H1 (cell line): ENCODE measurements at regions not wholly inside any gene's neighbourhood (a gene's known extent, or its start where the extent isn't known, plus 50 kb on each side); places are given as distances from the start of the nearest gene placed in this dataset.

ENCODE experiments used
- CTCF ChIA-PET: fragments of 300-600 bp; sonication (Branson Sonifier 250); formaldehyde crosslinking; loops from one replicate; lab custom pipeline; 2021; ENCODE audit not compliant: partially characterized antibody; lab: Charles Lee
- POLR2A ChIA-PET: fragments of 300-600 bp; sonication (Branson Sonifier 250); formaldehyde crosslinking; loops from one replicate; lab custom pipeline; 2021; ENCODE audit warnings: inconsistent platforms; ENCODE audit not compliant: partially characterized antibody; lab: Charles Lee
- DNase-seq, 2 experiments: peaks; one replicate each; pipeline versions ENCODE4 v3.0.0 to v3.0.0-alpha.2; 2010 to 2022; ENCODE audit warnings: low spot score in 2 of 2, low read depth in 1 of 2, mixed read lengths in 1 of 2
- FAIRE-seq: peaks from 2 replicates; lab custom pipeline; 2011; peaks lifted over from hg19 to GRCh38; lab: Jason Lieb, UNC
- H2AFZ ChIP-seq: 2 replicates; pipeline ENCODE4 v1.8.1; 2012; ENCODE audit warnings: low read length, inconsistent platforms
- H2AK5ac ChIP-seq: 2 replicates; pipeline ENCODE4 v1.6.1; 2013; ENCODE audit warnings: low read depth, low read length
- H2BK120ac ChIP-seq: replicated peaks from 2 replicates; pipeline ENCODE3; 2013; ENCODE audit warnings: low read depth, low read length, inconsistent platforms
- H2BK12ac ChIP-seq: 2 replicates; pipeline ENCODE4 v1.6.1; 2013; ENCODE audit warnings: low read depth, low read length
- H2BK15ac ChIP-seq: 2 replicates; pipeline ENCODE4 v1.6.1; 2013; ENCODE audit warnings: low read length
- H2BK20ac ChIP-seq: 2 replicates; pipeline ENCODE4 v1.6.1; 2013; ENCODE audit warnings: low read length
- H2BK5ac ChIP-seq: 2 replicates; pipeline ENCODE4 v1.6.1; 2013; ENCODE audit warnings: low read depth, low read length
- H3K14ac ChIP-seq: 2 replicates; pipeline ENCODE4 v1.6.1; 2013; ENCODE audit warnings: inconsistent platforms; ENCODE audit not compliant: insufficient read length
- H3K18ac ChIP-seq: 2 replicates; pipeline ENCODE4 v1.6.1; 2013; ENCODE audit warnings: low read length; ENCODE audit errors: extremely low read depth
- H3K23ac ChIP-seq: 2 replicates; pipeline ENCODE4 v1.6.1; 2013; ENCODE audit warnings: inconsistent platforms; ENCODE audit not compliant: insufficient read length
- H3K23me2 ChIP-seq: 2 replicates; pipeline ENCODE4 v1.6.1; 2013; ENCODE audit warnings: low read depth, low read length
- H3K27ac ChIP-seq: 2 replicates; pipeline ENCODE4 v1.6.1; 2011; ENCODE audit warnings: low read depth, low read length, inconsistent platforms
- H3K27me3 ChIP-seq, 4 experiments: replicated peaks in 1 of 4; 1 replicate in 1 of 4; 2 replicates in 3 of 4; pipeline versions ENCODE4 v1.6.1 to v1.8.1; 2011 to 2013; ENCODE audit warnings: low read length in 3 of 4, mild to moderate bottlenecking in 3 of 4, inconsistent platforms in 2 of 4, mixed read lengths in 2 of 4, moderate library complexity in 1 of 4; ENCODE audit not compliant: control insufficient read depth in 3 of 4, insufficient read depth in 3 of 4; ENCODE audit errors: extremely low read depth in 1 of 4
- H3K36me3 ChIP-seq, 4 experiments: 2 replicates each; pipeline versions ENCODE4 v1.6.1 to v1.8.1; 2011 to 2013; ENCODE audit warnings: mild to moderate bottlenecking in 4 of 4, low read length in 3 of 4, moderate library complexity in 2 of 4, control low read depth in 1 of 4, inconsistent platforms in 1 of 4; ENCODE audit not compliant: insufficient read depth in 4 of 4, control insufficient read depth in 2 of 4
- H3K4ac ChIP-seq: replicated peaks from 2 replicates; pipeline ENCODE3; 2013; ENCODE audit warnings: low read length, low read depth, mixed read lengths, inconsistent platforms; ENCODE audit not compliant: insufficient read length
- H3K4me1 ChIP-seq, 4 experiments: replicated peaks in 1 of 4; 1 replicate in 1 of 4; 2 replicates in 3 of 4; pipeline versions ENCODE4 v1.6.1 to v1.8.1; 2011 to 2013; ENCODE audit warnings: low read length in 3 of 4, inconsistent platforms in 2 of 4, mixed read lengths in 1 of 4; ENCODE audit not compliant: insufficient read depth in 4 of 4, control insufficient read depth in 3 of 4
- H3K4me2 ChIP-seq, 2 experiments: 2 replicates each; pipeline versions ENCODE4 v1.6.1 to v1.8.1; 2011 to 2013; ENCODE audit warnings: low read depth in 2 of 2, low read length in 2 of 2, control low read depth in 1 of 2, inconsistent platforms in 1 of 2, mild to moderate bottlenecking in 1 of 2; ENCODE audit not compliant: insufficient read depth in 1 of 2
- H3K4me3 ChIP-seq, 4 experiments: fragments of 200-600, 300-600 bp in 1 of 4; sonication (generic), shearing (Covaris generic), sonication (Bioruptor Twin) in 1 of 4; 2 replicates each; pipeline versions ENCODE4 v1.5.1 to v1.8.1; 2011 to 2016; ENCODE audit warnings: low read length in 4 of 4, low read depth in 3 of 4, control low read depth in 2 of 4, inconsistent platforms in 2 of 4, mild to moderate bottlenecking in 2 of 4, mixed read lengths in 1 of 4, moderate library complexity in 1 of 4; ENCODE audit not compliant: insufficient read depth in 2 of 4; ENCODE audit errors: extremely low read depth in 1 of 4
- H3K56ac ChIP-seq: replicated peaks from 2 replicates; pipeline ENCODE3; 2013; ENCODE audit warnings: low read depth, mild to moderate bottlenecking, mixed read lengths, low read length, inconsistent platforms; ENCODE audit not compliant: insufficient read length
- H3K79me1 ChIP-seq: 2 replicates; pipeline ENCODE4 v1.6.1; 2013; ENCODE audit warnings: low read depth, low read length, control low read depth
- H3K79me2 ChIP-seq, 2 experiments: 2 replicates each; pipeline versions ENCODE4 v1.6.1 to v1.8.1; 2012 to 2013; ENCODE audit warnings: low read length in 2 of 2, mild to moderate bottlenecking in 2 of 2, inconsistent platforms in 1 of 2; ENCODE audit not compliant: insufficient read depth in 2 of 2, control insufficient read depth in 1 of 2
- H3K9ac ChIP-seq, 4 experiments: replicated peaks in 1 of 4; 1 replicate in 1 of 4; 2 replicates in 3 of 4; pipeline versions ENCODE4 v1.6.1 to v1.8.1; 2011 to 2013; ENCODE audit warnings: low read depth in 3 of 4, low read length in 3 of 4, control low read depth in 2 of 4, mild to moderate bottlenecking in 2 of 4, moderate library complexity in 2 of 4, inconsistent platforms in 1 of 4; ENCODE audit errors: extremely low read depth in 1 of 4
- H3K9me3 ChIP-seq, 2 experiments: 2 replicates each; pipeline versions ENCODE4 v1.6.1 to v1.8.1; 2012 to 2013; ENCODE audit warnings: mild to moderate bottlenecking in 2 of 2, moderate library complexity in 2 of 2, control low read depth in 1 of 2, inconsistent platforms in 1 of 2, low read depth in 1 of 2, low read length in 1 of 2, mixed read lengths in 1 of 2; ENCODE audit not compliant: insufficient read depth in 2 of 2
- H4K20me1 ChIP-seq, 2 experiments: replicated peaks in 1 of 2; 2 replicates each; pipeline versions ENCODE3 to v1.8.1; 2011 to 2013; ENCODE audit warnings: inconsistent platforms in 2 of 2, low read length in 2 of 2, mild to moderate bottlenecking in 1 of 2; ENCODE audit not compliant: insufficient read depth in 2 of 2, control insufficient read depth in 1 of 2
- H4K5ac ChIP-seq: 2 replicates; pipeline ENCODE4 v1.6.1; 2013; ENCODE audit warnings: low read length, low read depth, mixed read lengths, inconsistent platforms; ENCODE audit not compliant: insufficient read length
- H4K8ac ChIP-seq: 2 replicates; pipeline ENCODE4 v1.8.0; 2013; ENCODE audit warnings: mild to moderate bottlenecking, moderate library complexity, low read length, inconsistent platforms; ENCODE audit not compliant: insufficient read depth; ENCODE audit errors: extremely low read depth
- H4K91ac ChIP-seq: replicated peaks from 2 replicates; pipeline ENCODE3; 2013; ENCODE audit warnings: low read length, mixed read lengths, inconsistent platforms; ENCODE audit not compliant: insufficient read length
- ATF2 ChIP-seq: IDR thresholded peaks from 2 replicates; pipeline ENCODE4 v1.6.1; 2012; ENCODE audit warnings: low read length, inconsistent platforms
- CHD2 ChIP-seq: IDR thresholded peaks from 2 replicates; pipeline ENCODE4 v1.6.1; 2012; ENCODE audit warnings: low read length, improper control_type of control experiment
- FOSL1 ChIP-seq: IDR thresholded peaks from 2 replicates; pipeline ENCODE4 v1.6.1; 2011; ENCODE audit warnings: mild to moderate bottlenecking, low read depth, low read length, moderate library complexity; ENCODE audit not compliant: insufficient read depth
- PHF8 ChIP-seq: fragments of 200-600 bp; sonication (generic); conservative IDR thresholded peaks from 2 replicates; pipeline ENCODE4 v1.7.1; 2012; ENCODE audit warnings: low read depth, mild to moderate bottlenecking, inconsistent platforms, low read length, moderate library complexity
- POU5F1 ChIP-seq: IDR thresholded peaks from 2 replicates; pipeline ENCODE4 v1.6.1; 2011; ENCODE audit warnings: low read depth, mild to moderate bottlenecking, low read length, moderate library complexity
- RNF2 ChIP-seq: fragments of 200-900, 300-1000 bp; sonication (generic); IDR thresholded peaks from 2 replicates; pipeline ENCODE4 v1.7.1; 2016; ENCODE audit warnings: borderline replicate concordance, low read depth, mild to moderate bottlenecking, antibody characterized with exemption, low read length; ENCODE audit not compliant: poor library complexity, severe bottlenecking; ENCODE audit errors: missing control alignments
- WGBS, 2 experiments: shearing (Covaris generic) in 1 of 2; methylation state at CpG; one replicate each; pipeline versions ENCODE4 v1.1.6 to v1.1.7; 2013 to 2015; ENCODE audit warnings: low lambda C conversion rate in 2 of 2, mixed read lengths in 2 of 2, inconsistent platforms in 1 of 2, low coverage in 1 of 2, missing lambda C conversion rate in 1 of 2; ENCODE audit not compliant: insufficient replicate concordance in 2 of 2, insufficient coverage in 1 of 2, insufficient read length in 1 of 2; ENCODE audit errors: extremely low coverage in 1 of 2, missing lambda C conversion rate in 1 of 2; 5-methylcytosine and 5-hydroxymethylcytosine counted together

- H3K23me2 ChIP-seq = no peaks in the 10 kb centered on the region; the same call in 1 of the 2 replicates
- DNase-seq = no peak
- no peaks in the 10 kb centered on the region for H3K79me1 ChIP-seq
- CTCF ChIA-PET = no interaction called here
- no peak overlapping the region for H2AFZ ChIP-seq
- H3K4me3 ChIP-seq = no peak overlapping the region
- no peak overlapping the region for H2BK20ac ChIP-seq
- no peak overlapping the region for H3K56ac ChIP-seq
- H3K27ac ChIP-seq = no peak overlapping the region
- H3K4ac ChIP-seq = no peak overlapping the region
- H3K79me2 ChIP-seq = no peaks in the 10 kb centered on the region
- no peak overlapping the region for H3K4me2 ChIP-seq
- H4K91ac ChIP-seq = no peak overlapping the region
- no peak overlapping the region for H3K23ac ChIP-seq
- H2BK12ac ChIP-seq = no peak overlapping the region
- no peaks in the 10 kb centered on the region for H3K27me3 ChIP-seq
- POLR2A ChIA-PET = no interaction called here
- H3K18ac ChIP-seq = no peak overlapping the region
- no peak for FAIRE-seq
- no peak overlapping the region for H2BK5ac ChIP-seq
- H4K8ac ChIP-seq = no peak overlapping the region
- no peaks in the 10 kb centered on the region for H4K20me1 ChIP-seq
- H2AK5ac ChIP-seq = no peak overlapping the region
- no peak overlapping the region for H3K9ac ChIP-seq
- no peak overlapping the region for H3K14ac ChIP-seq
- H4K5ac ChIP-seq = no peak overlapping the region
- no peaks in the 10 kb centered on the region for H3K36me3 ChIP-seq
- no peak overlapping the region for H2BK15ac ChIP-seq
- H2BK120ac ChIP-seq = no peak overlapping the region
- no peaks in the 10 kb centered on the region; a peak in 1 of 7 replicates for H3K4me1 ChIP-seq
- peaks cover 4 to 12% of the 10 kb centered on the region in 2 experiments; a peak in 2 of 4 replicates for H3K9me3 ChIP-seq
- 94% methylated on average over 2 of the region's 2 CpGs; no CpG with 5 or more reads in 1 of the 2 experiments for WGBS, 2 experiments
- TF ChIP-seq FOSL1 (no peak), POU5F1 (no peak), ATF2 (no peak), PHF8 (no peak), RNF2 (no peak), CHD2 (no peak)
Measured at GRCh38 chr5:92471861-92472260, 1088.7 kb upstream of the ARRDC3 start.
